ENCODE measurements at regions not wholly inside any gene's neighbourhood (a gene's known extent, or its start where the extent isn't known, plus 50 kb on each side); places are given as distances from the start of the nearest gene placed in this dataset.

DNA sequence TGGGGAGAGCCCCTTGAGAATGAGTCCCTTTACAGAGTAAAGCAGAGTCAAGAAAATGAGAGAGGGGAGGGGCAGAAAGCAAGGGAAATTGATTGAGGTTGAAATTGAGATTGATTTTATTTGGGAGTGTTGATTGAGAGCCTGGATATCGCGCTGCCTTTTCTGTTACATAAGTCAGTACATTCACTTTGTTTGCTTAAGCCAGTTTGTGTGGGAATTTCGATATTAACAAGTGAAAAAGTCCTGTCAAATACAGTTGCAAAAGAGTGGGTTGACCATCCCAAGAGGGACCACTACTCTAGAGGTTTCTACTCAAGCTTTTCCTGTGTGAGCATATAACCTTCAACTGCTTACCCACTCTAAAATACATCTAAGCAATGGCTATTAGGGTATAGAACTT, 331.4 kb upstream of the AZI2 start:
- Histone ChIP-seq H4K20me1 (ENCODE audit: insufficient read depth, low read depth, low read length) (no peaks in the 10 kb centered on the region), H3K9me2 (replicated peaks; ENCODE audit: insufficient read depth, low read length) (no peaks in the 10 kb centered on the region), H3K4me1 (ENCODE audit: low read length) (no peaks in the 10 kb centered on the region), H3K9ac (ENCODE audit: low read length) (no peak overlapping the region), H3K4me3 (ENCODE audit: low read length) (no peak overlapping the region), H3K4me2 (ENCODE audit: low read depth, low read length, poor library complexity, severe bottlenecking) (no peak overlapping the region), H3K9me3 (ENCODE audit: low read length) (no peaks in the 10 kb centered on the region), H3K79me2 (ENCODE audit: low read length) (no peaks in the 10 kb centered on the region), H3K27me3 (ENCODE audit: low read length) (no peaks in the 10 kb centered on the region), H3K36me3 (ENCODE audit: insufficient read depth, low read length) (no peaks in the 10 kb centered on the region), H2AFZ (ENCODE audit: low read length) (no peak overlapping the region), H3K27ac (ENCODE audit: low read length) (no peak overlapping the region)
- no peak for DNase-seq

DNA sequence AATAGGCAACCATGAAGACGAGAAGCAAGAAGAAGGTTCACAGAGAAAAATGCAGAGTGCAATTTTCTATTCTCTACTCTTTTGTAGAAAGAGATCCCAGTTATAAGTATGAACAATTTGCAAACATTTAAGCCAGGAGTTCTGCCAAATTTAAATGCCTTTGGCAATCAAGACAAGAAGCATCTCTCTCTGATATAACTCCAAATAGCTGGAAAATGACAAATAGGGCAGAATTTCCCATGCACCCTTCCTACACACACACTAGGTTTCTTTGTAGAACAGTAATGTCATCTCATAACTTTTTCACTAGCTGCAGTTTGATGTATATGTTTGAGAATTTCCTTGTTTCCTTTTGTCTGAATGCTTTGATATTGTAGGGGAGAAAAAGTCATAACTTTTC, 333.5 kb upstream of the AZI2 start:
- no peaks in the 10 kb centered on the region for H3K27me3 ChIP-seq (ENCODE audit: low read length)
- H3K9ac ChIP-seq (ENCODE audit: low read length) = no peak overlapping the region
- DNase-seq = no peak
- no peaks in the 10 kb centered on the region for H3K4me1 ChIP-seq (ENCODE audit: low read length)
- H3K27ac ChIP-seq (ENCODE audit: low read length) = no peak overlapping the region
- no peaks in the 10 kb centered on the region for H3K9me2 ChIP-seq (replicated peaks; ENCODE audit: insufficient read depth, low read length)
- no peaks in the 10 kb centered on the region for H3K79me2 ChIP-seq (ENCODE audit: low read length)
- no peak overlapping the region for H2AFZ ChIP-seq (ENCODE audit: low read length)
- no peaks in the 10 kb centered on the region for H3K9me3 ChIP-seq (ENCODE audit: low read length)
- H3K4me3 ChIP-seq (ENCODE audit: low read length) = no peak overlapping the region
- H4K20me1 ChIP-seq (ENCODE audit: insufficient read depth, low read depth, low read length) = no peaks in the 10 kb centered on the region
- no peaks in the 10 kb centered on the region for H3K36me3 ChIP-seq (ENCODE audit: insufficient read depth, low read length)
- H3K4me2 ChIP-seq (ENCODE audit: low read depth, low read length, poor library complexity, severe bottlenecking) = no peak overlapping the region

DNA sequence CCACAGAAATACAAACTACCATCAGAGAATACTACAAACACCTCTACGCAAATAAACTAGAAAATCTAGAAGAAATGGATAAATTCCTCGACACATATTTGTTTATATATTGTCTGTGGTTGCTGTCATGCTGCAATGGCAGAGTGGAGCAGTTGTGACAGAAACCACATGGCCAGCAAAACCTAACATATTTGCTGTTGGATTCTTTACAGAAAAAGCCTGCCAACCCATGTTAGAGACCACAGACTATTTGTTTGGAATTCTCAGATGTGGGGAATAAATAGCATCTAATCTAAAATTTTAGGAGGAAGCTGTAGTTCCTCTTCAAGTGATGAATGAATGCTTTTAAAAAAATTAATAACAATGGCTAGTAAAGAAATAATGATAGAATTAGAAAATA, 341.6 kb upstream of the AZI2 start:
- Histone ChIP-seq H4K20me1 (ENCODE audit: insufficient read depth, low read depth, low read length) (no peaks in the 10 kb centered on the region), H3K27ac (ENCODE audit: low read length) (no peak overlapping the region), H3K4me3 (ENCODE audit: low read length) (no peak overlapping the region), H3K4me2 (ENCODE audit: low read depth, low read length, poor library complexity, severe bottlenecking) (no peak overlapping the region), H3K9me3 (ENCODE audit: low read length) (no peaks in the 10 kb centered on the region), H2AFZ (ENCODE audit: low read length) (no peak overlapping the region), H3K9me2 (replicated peaks; ENCODE audit: insufficient read depth, low read length) (no peaks in the 10 kb centered on the region), H3K79me2 (ENCODE audit: low read length) (no peaks in the 10 kb centered on the region), H3K4me1 (ENCODE audit: low read length) (no peaks in the 10 kb centered on the region), H3K36me3 (ENCODE audit: insufficient read depth, low read length) (no peaks in the 10 kb centered on the region), H3K27me3 (ENCODE audit: low read length) (no peaks in the 10 kb centered on the region), H3K9ac (ENCODE audit: low read length) (no peak overlapping the region)
- DNase-seq = no peak

DNA sequence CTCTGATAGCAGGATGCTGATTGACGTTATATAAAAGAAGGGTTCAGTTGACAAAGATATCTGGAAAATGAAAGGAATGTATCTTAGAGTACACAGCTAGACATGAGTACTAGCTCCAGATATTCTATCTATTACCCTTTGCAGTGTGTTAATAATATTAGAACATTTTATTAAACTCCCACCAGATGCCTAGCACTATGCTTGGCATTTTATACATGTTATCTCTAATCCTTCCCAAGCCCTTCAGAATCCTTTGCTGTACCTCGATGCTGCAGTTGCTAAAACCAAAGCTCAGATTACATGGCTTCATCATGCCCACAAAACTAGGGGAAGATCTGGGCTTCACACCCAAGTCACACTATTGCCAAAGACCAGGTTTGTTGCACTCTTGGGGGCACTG, 350.1 kb upstream of the AZI2 start:
- Histone ChIP-seq H3K27ac (ENCODE audit: low read length) (no peak overlapping the region), H2AFZ (ENCODE audit: low read length) (no peak overlapping the region), H4K20me1 (ENCODE audit: insufficient read depth, low read depth, low read length) (no peaks in the 10 kb centered on the region), H3K79me2 (ENCODE audit: low read length) (no peaks in the 10 kb centered on the region), H3K4me3 (ENCODE audit: low read length) (no peak overlapping the region), H3K9me3 (ENCODE audit: low read length) (no peaks in the 10 kb centered on the region), H3K36me3 (ENCODE audit: insufficient read depth, low read length) (no peaks in the 10 kb centered on the region), H3K9me2 (replicated peaks; ENCODE audit: insufficient read depth, low read length) (no peaks in the 10 kb centered on the region), H3K4me2 (ENCODE audit: low read depth, low read length, poor library complexity, severe bottlenecking) (no peak overlapping the region), H3K9ac (ENCODE audit: low read length) (no peak overlapping the region), H3K27me3 (ENCODE audit: low read length) (no peaks in the 10 kb centered on the region), H3K4me1 (ENCODE audit: low read length) (no peaks in the 10 kb centered on the region)
- no peak for DNase-seq

DNA sequence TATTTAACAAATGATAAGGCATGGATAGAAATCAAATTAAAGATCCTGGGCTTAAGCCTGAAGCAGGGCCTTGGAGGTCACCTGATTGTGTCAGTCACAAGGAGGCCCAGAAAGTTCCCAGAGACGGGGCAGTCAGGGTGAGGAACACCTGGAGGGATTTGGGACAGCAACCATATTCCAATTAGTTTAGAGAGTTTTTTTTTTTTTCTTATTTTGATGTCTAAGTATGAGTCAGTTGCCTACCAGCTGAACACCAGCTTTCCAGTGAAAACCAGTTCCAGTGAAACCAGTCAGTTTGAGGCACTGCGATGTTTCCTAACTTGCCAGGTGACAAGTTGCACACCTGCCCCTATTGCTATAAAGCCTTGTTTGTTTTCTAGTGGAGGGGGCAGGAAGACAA, 350.7 kb upstream of the AZI2 start:
- Histone ChIP-seq H3K4me2 (ENCODE audit: low read depth, low read length, poor library complexity, severe bottlenecking) (no peak overlapping the region), H3K9ac (ENCODE audit: low read length) (no peak overlapping the region), H4K20me1 (ENCODE audit: insufficient read depth, low read depth, low read length) (no peaks in the 10 kb centered on the region), H3K4me1 (ENCODE audit: low read length) (no peaks in the 10 kb centered on the region), H3K79me2 (ENCODE audit: low read length) (no peaks in the 10 kb centered on the region), H3K27ac (ENCODE audit: low read length) (no peak overlapping the region), H3K36me3 (ENCODE audit: insufficient read depth, low read length) (no peaks in the 10 kb centered on the region), H3K9me3 (ENCODE audit: low read length) (no peaks in the 10 kb centered on the region), H3K9me2 (replicated peaks; ENCODE audit: insufficient read depth, low read length) (no peaks in the 10 kb centered on the region), H3K27me3 (ENCODE audit: low read length) (no peaks in the 10 kb centered on the region), H3K4me3 (ENCODE audit: low read length) (no peak overlapping the region), H2AFZ (ENCODE audit: low read length) (no peak overlapping the region)
- DNase-seq = no peak

DNA sequence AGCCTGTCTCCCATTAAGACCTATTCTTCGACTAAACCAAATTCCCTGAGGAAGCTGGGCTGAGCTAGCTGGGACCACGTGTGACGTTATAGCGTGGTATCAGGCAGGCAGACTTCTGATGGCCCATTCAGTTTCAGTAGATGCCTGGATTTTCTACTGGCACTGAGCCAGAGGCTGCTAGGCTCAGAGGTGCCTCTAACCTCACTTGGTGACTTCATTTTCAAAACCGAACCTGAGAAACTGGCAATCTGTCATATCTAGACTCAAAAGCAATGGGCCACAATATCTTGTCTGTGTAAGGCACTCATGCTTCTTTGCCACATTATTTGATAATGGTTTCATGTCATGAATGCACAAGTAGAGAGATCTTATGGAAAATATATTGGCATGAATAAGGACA, 352.1 kb upstream of the AZI2 start:
- Histone ChIP-seq H3K4me2 (ENCODE audit: low read depth, low read length, poor library complexity, severe bottlenecking) (no peak overlapping the region), H3K4me1 (ENCODE audit: low read length) (no peaks in the 10 kb centered on the region)

DNA sequence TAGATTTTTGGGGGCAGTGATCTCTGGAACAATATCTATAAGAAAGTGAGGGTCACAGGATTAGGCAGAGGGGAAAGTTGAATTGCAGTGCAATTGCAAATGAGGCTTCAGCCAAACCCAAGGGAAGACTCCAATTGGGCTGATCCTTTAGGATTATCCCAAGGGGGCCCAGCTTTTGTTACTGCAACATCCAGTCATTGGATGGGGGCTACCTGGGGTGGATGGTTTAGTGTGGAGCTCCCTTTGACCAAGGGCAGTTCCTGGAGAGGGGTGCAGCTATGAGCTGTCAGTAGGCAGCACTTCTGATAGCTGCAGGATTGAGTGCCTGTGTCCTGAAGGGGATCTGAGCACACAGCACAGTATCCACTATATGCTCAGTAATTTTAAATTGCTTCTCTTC, 355.2 kb upstream of the AZI2 start:
- no peak overlapping the region for H3K4me3 ChIP-seq (ENCODE audit: low read length)
- no peaks in the 10 kb centered on the region for H3K9me3 ChIP-seq (ENCODE audit: low read length)
- H3K9ac ChIP-seq (ENCODE audit: low read length) = no peak overlapping the region

More for the DNA sequence above, 352.1 kb upstream of the AZI2 start:
- Histone ChIP-seq H2AFZ (ENCODE audit: low read length) (no peak overlapping the region), H3K27ac (ENCODE audit: low read length) (no peak overlapping the region), H3K9me2 (replicated peaks; ENCODE audit: insufficient read depth, low read length) (no peaks in the 10 kb centered on the region), H3K9me3 (ENCODE audit: low read length) (no peaks in the 10 kb centered on the region), H3K9ac (ENCODE audit: low read length) (no peak overlapping the region), H4K20me1 (ENCODE audit: insufficient read depth, low read depth, low read length) (no peaks in the 10 kb centered on the region), H3K4me3 (ENCODE audit: low read length) (no peak overlapping the region), H3K79me2 (ENCODE audit: low read length) (no peaks in the 10 kb centered on the region), H3K27me3 (ENCODE audit: low read length) (no peaks in the 10 kb centered on the region), H3K36me3 (ENCODE audit: insufficient read depth, low read length) (no peaks in the 10 kb centered on the region)
- no peak for DNase-seq

DNA sequence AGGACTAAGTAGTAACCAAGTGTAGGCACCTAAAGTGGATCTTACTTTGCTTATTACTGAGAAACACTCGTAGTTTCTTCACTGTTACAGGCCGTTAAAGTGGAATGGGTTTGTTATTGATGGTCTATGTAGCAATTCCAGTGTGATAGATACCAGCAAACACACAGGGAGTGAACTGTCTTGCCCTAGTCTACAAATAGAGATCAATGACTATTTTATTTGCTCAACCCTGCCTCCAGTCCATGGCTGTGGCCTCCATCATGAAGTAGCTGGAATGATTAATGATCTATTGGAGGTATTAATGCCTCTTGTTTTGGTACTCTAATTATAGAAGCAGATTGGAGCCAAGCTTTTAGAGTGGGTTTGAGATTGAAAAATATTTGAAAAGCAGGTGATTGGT, 362.7 kb upstream of the AZI2 start:
- Histone ChIP-seq H3K9me2 (replicated peaks; ENCODE audit: insufficient read depth, low read length) (0 out of 2 replicates have a peak, but pooled peaks cover 4% of the 10 kb centered on the region), H3K4me3 (ENCODE audit: low read length) (no peak overlapping the region), H3K9me3 (ENCODE audit: low read length) (no peaks in the 10 kb centered on the region; the same call in 1 of the 2 replicates), H3K36me3 (ENCODE audit: insufficient read depth, low read length) (no peaks in the 10 kb centered on the region), H3K4me1 (ENCODE audit: low read length) (no peaks in the 10 kb centered on the region), H3K79me2 (ENCODE audit: low read length) (no peaks in the 10 kb centered on the region), H4K20me1 (ENCODE audit: insufficient read depth, low read depth, low read length) (no peaks in the 10 kb centered on the region), H3K27ac (ENCODE audit: low read length) (no peak overlapping the region), H3K27me3 (ENCODE audit: low read length) (no peaks in the 10 kb centered on the region), H2AFZ (ENCODE audit: low read length) (no peak overlapping the region), H3K4me2 (ENCODE audit: low read depth, low read length, poor library complexity, severe bottlenecking) (no peak overlapping the region), H3K9ac (ENCODE audit: low read length) (no peak overlapping the region)
- no peak for DNase-seq

More for the DNA sequence above, 355.2 kb upstream of the AZI2 start:
- H3K4me2 ChIP-seq (ENCODE audit: low read depth, low read length, poor library complexity, severe bottlenecking) = no peak overlapping the region
- H2AFZ ChIP-seq (ENCODE audit: low read length) = no peak overlapping the region
- H3K9me2 ChIP-seq (replicated peaks; ENCODE audit: insufficient read depth, low read length) = no peaks in the 10 kb centered on the region
- DNase-seq = no peak
- H4K20me1 ChIP-seq (ENCODE audit: insufficient read depth, low read depth, low read length) = no peaks in the 10 kb centered on the region
- no peaks in the 10 kb centered on the region for H3K36me3 ChIP-seq (ENCODE audit: insufficient read depth, low read length)
- H3K4me1 ChIP-seq (ENCODE audit: low read length) = no peaks in the 10 kb centered on the region
- no peaks in the 10 kb centered on the region for H3K79me2 ChIP-seq (ENCODE audit: low read length)
- no peaks in the 10 kb centered on the region for H3K27me3 ChIP-seq (ENCODE audit: low read length)
- no peak overlapping the region for H3K27ac ChIP-seq (ENCODE audit: low read length)

DNA sequence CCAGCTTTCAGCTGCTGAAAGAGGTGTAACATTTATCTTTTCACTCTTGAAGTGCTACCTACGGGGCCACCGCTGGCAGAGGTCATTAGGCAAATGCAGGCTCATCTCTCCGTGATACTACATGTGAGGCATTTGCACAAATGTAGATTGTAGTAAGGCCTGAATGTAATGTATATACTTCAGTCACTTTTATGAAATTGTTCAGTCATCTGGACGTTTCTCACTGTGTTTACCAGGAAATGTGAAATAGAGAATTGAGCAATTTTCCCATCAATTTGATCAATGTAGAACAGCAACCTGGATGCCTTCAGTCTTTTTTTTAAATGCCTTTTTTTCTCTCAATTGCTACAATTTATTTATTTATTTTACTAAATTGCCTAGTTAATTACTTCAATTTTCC, 368.3 kb upstream of the AZI2 start:
- no peaks in the 10 kb centered on the region for H3K27me3 ChIP-seq (ENCODE audit: low read length)
- H2AFZ ChIP-seq (ENCODE audit: low read length) = no peak overlapping the region
- H3K9me3 ChIP-seq (ENCODE audit: low read length) = no peaks in the 10 kb centered on the region; the same call in 1 of the 2 replicates
- H3K4me3 ChIP-seq (ENCODE audit: low read length) = no peak overlapping the region
- no peak overlapping the region for H3K27ac ChIP-seq (ENCODE audit: low read length)
- no peaks in the 10 kb centered on the region for H3K79me2 ChIP-seq (ENCODE audit: low read length)
- H3K9me2 ChIP-seq (replicated peaks; ENCODE audit: insufficient read depth, low read length) = no peaks in the 10 kb centered on the region
- no peaks in the 10 kb centered on the region for H4K20me1 ChIP-seq (ENCODE audit: insufficient read depth, low read depth, low read length)
- H3K4me1 ChIP-seq (ENCODE audit: low read length) = no peaks in the 10 kb centered on the region
- H3K36me3 ChIP-seq (ENCODE audit: insufficient read depth, low read length) = no peaks in the 10 kb centered on the region
- H3K9ac ChIP-seq (ENCODE audit: low read length) = no peak overlapping the region
- no peak overlapping the region for H3K4me2 ChIP-seq (ENCODE audit: low read depth, low read length, poor library complexity, severe bottlenecking)
- DNase-seq = no peak
